ENCODE measurements at regions not wholly inside any gene's neighbourhood (a gene's known extent, or its start where the extent isn't known, plus 50 kb on each side); places are given as distances from the start of the nearest gene placed in this dataset.
"Not testable (repeated sequence)": the region's sequence is repeated elsewhere in the genome, so short reads cannot be mapped to it uniquely, and the experiment has no call there.

DNA sequence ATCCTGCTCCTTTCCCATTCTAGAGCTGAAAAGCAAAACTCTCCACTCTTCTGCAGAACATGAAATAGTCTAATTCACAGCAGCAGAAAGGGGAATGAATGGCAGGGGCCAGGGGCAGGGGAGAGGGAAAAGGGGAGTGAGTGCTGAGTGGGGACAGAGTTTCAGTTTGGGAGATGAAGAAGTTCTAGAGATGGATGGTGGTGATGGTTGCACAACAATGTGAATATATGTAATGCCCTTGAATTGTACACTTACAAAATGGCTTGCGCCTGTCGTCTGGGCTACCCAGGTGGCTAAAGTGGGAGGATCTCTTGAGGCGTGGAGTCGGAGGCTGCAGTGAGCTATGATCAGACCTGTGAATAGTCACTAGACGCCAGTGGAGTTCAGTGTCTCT is 78.5 kb upstream of the MEF2A start:
- DNase-seq (ENCODE audit: extremely low spot score, unreplicated experiment), result peak; percentile 56
- Mint-ChIP-seq H3K4me1 (ENCODE audit: unreplicated experiment) (peaks cover 34% of the 10 kb centered on the region), H3K27me3 (ENCODE audit: unreplicated experiment) (no peaks in the 10 kb centered on the region), H3K27ac (ENCODE audit: unreplicated experiment) (peak overlapping the region; percentile 98), H3K4me3 (ENCODE audit: unreplicated experiment) (peak overlapping the region; percentile 34), H3K9me3 (ENCODE audit: unreplicated experiment) (no peaks in the 10 kb centered on the region), H3K36me3 (ENCODE audit: unreplicated experiment) (no peaks in the 10 kb centered on the region)
- TF ChIP-seq, protein P1, sequence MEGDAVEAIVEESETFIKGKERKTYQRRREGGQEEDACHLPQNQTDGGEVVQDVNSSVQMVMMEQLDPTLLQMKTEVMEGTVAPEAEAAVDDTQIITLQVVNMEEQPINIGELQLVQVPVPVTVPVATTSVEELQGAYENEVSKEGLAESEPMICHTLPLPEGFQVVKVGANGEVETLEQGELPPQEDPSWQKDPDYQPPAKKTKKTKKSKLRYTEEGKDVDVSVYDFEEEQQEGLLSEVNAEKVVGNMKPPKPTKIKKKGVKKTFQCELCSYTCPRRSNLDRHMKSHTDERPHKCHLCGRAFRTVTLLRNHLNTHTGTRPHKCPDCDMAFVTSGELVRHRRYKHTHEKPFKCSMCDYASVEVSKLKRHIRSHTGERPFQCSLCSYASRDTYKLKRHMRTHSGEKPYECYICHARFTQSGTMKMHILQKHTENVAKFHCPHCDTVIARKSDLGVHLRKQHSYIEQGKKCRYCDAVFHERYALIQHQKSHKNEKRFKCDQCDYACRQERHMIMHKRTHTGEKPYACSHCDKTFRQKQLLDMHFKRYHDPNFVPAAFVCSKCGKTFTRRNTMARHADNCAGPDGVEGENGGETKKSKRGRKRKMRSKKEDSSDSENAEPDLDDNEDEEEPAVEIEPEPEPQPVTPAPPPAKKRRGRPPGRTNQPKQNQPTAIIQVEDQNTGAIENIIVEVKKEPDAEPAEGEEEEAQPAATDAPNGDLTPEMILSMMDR (IDR thresholded peaks at IDR 0.05), result no peak

DNA sequence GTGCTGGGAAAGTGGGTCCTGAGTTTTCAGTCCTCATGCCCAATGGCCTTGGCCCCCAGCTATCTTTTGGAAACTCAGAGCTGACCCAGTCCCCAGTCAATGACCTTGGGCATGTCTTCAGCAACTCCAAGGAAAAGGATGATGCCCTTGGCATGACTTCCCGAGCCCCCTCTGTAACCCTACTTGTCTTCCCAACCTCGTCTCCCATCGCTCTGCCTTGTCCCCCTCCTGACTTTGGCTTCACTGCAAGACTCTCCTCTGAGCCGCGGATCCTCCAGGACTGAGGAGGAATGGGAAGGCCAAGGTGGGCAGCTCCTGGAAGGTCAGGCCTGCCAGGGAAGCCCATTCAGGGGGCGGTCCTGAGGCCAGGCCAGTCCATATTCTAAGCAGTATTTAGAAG is 73.5 kb upstream of the MEF2A start:
- Mint-ChIP-seq H3K27ac (ENCODE audit: unreplicated experiment) (no peak overlapping the region), H3K4me1 (ENCODE audit: unreplicated experiment) (peaks cover 16% of the 10 kb centered on the region), H3K27me3 (ENCODE audit: unreplicated experiment) (no peaks in the 10 kb centered on the region), H3K36me3 (ENCODE audit: unreplicated experiment) (no peaks in the 10 kb centered on the region), H3K9me3 (ENCODE audit: unreplicated experiment) (peaks cover under 1% of the 10 kb centered on the region), H3K4me3 (ENCODE audit: unreplicated experiment) (no peak overlapping the region)
- no peak for DNase-seq (ENCODE audit: extremely low spot score, unreplicated experiment)
- TF ChIP-seq, protein P1 (IDR thresholded peaks at IDR 0.05), result no peak

DNA sequence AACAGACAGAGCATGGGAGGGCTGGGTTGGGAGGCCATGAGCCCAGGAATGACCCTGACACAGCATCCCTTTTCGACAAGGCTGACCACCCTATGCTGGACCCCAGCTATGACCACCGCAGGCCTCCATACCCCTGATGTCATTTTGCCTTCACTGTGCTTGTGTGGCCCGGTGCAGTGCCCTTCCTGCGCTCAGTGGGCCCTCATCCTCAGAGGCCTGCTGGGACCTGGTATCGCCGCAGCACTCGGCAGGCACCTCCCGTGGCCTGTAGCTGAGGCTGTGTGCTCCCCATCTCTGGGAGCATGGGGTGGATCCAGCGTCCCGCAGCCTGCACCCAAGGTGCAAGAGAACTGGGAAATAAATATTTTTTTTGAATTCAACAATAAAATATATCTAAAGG is 73.1 kb upstream of the MEF2A start:
- Mint-ChIP-seq H3K27me3 (ENCODE audit: unreplicated experiment) (no peaks in the 10 kb centered on the region), H3K4me1 (ENCODE audit: unreplicated experiment) (peaks cover 13% of the 10 kb centered on the region), H3K9me3 (ENCODE audit: unreplicated experiment) (peaks cover 5% of the 10 kb centered on the region), H3K27ac (ENCODE audit: unreplicated experiment) (no peak overlapping the region), H3K4me3 (ENCODE audit: unreplicated experiment) (no peak overlapping the region), H3K36me3 (ENCODE audit: unreplicated experiment) (no peaks in the 10 kb centered on the region)
- TF ChIP-seq, protein P1 (IDR thresholded peaks at IDR 0.05), result no peak
- no peak for DNase-seq (ENCODE audit: extremely low spot score, unreplicated experiment)

DNA sequence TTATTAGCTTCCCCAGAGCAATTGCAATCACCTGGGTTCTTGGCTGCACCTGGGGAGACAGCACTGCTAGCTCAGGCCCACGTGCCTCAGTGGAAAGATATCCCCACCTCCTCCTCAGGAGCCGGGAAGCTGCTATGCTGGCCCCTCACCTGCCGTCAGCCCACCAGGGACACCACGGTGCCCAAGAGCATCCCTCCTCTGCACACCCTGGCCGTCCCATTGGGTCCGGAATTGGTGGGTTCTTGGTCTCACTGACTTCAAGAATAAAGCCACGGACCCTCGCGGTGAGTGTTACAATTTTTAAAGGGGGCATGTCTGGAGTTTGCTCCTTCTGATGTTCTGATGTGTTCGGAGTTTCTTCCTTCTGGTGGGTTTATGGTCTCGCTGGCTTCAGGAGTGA is 72.3 kb upstream of the MEF2A start:
- Mint-ChIP-seq H3K4me1 (ENCODE audit: unreplicated experiment) (peaks cover 9% of the 10 kb centered on the region), H3K9me3 (ENCODE audit: unreplicated experiment) (peaks cover 9% of the 10 kb centered on the region), H3K36me3 (ENCODE audit: unreplicated experiment) (no peaks in the 10 kb centered on the region), H3K27ac (ENCODE audit: unreplicated experiment) (no peak overlapping the region), H3K27me3 (ENCODE audit: unreplicated experiment) (no peaks in the 10 kb centered on the region), H3K4me3 (ENCODE audit: unreplicated experiment) (no peak overlapping the region)
- TF ChIP-seq, protein P1 (IDR thresholded peaks at IDR 0.05), result no peak
- no peak for DNase-seq (ENCODE audit: extremely low spot score, unreplicated experiment)

DNA sequence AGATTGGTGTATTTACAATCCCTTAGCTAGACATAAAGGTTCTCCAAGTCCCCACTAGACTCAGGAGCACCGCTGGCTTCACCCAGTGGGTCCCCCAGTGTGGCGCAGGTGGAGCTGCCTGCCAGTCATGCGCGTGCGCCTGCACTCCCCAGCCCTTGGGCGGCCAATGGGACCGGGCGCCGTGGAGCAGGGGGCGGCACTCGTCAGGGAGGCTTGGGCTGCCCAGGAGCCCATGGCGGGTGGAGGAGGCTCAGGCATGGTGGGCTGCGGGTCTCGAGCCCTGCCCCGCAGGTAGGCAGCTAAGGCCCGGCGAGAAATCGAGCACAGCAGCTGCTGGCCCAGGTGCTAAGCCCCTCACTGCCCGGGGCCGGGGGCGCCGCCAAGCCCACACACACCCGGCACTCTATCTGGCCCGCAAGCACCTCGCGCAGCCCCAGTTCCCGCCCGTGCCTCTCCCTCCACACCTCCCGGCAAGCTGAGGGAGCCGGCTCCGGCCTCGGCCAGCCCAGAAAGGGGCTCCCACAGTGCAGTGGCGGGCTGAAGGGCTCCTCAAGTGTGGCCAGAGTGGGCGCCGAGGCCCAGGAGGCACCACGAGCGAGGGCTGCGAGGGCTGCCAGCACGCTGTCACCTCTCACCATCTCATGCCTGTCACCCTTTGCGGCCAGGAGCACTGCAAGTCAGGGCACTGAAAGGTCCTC is 71.1 kb upstream of the MEF2A start:
- H3K4me1 Mint-ChIP-seq (ENCODE audit: unreplicated experiment); H3K36me3 Mint-ChIP-seq (ENCODE audit: unreplicated experiment); H3K27ac Mint-ChIP-seq (ENCODE audit: unreplicated experiment); DNase-seq (ENCODE audit: extremely low spot score, unreplicated experiment); H3K4me3 Mint-ChIP-seq (ENCODE audit: unreplicated experiment); H3K27me3 Mint-ChIP-seq (ENCODE audit: unreplicated experiment): not testable (repeated sequence)
- H3K9me3 Mint-ChIP-seq (ENCODE audit: unreplicated experiment), result peaks cover 16% of the 10 kb centered on the region

Data from osteocyte (in vitro differentiated cells).